ENCODE measurements at regions not wholly inside any gene's neighbourhood (a gene's known extent, or its start where the extent isn't known, plus 50 kb on each side); places are given as distances from the start of the nearest gene placed in this dataset.

- H3K36me3 ChIP-seq (replicated peaks in 1 of 2; ENCODE audit: insufficient read depth in 1 of 2, low read depth in 2 of 2), result no peaks in the 10 kb centered on the region
- H3K27ac ChIP-seq, result no peak overlapping the region
- ATAC-seq (no peak), DNase-seq (no peak)
- WGBS, 2 donors, result 77 to 82% methylated on average over 8 to 10 of the region's 10 CpGs
- H3K9me3 ChIP-seq, result no peaks in the 10 kb centered on the region
- TF ChIP-seq POLR2A (IDR thresholded peaks at IDR 0.05) (no peak), CTCF (IDR thresholded peaks at IDR 0.05) (no peak)
- no peak overlapping the region for H3K4me3 ChIP-seq
- intact Hi-C loops (cut with DNase I), result no loop called here
- H3K4me1 ChIP-seq, result peaks cover 20% of the 10 kb centered on the region
- H3K27me3 ChIP-seq, result no peaks in the 10 kb centered on the region
Observed at GRCh38 chr13:30829833-30830637, 76.0 kb upstream of the MEDAG start.

GRCh38 chr13:30830638-30830965, 75.5 kb upstream of the MEDAG start:
- Histone ChIP-seq H3K4me1 (peaks cover 16% of the 10 kb centered on the region), H3K27ac (no peak overlapping the region), H3K27me3 (no peaks in the 10 kb centered on the region), H3K9me3 (no peaks in the 10 kb centered on the region), H3K36me3 (replicated peaks in 1 of 2; ENCODE audit: insufficient read depth in 1 of 2, low read depth in 2 of 2) (no peaks in the 10 kb centered on the region), H3K4me3 (no peak overlapping the region)
- intact Hi-C loops (cut with DNase I), result no loop called here
- no peak for DNase-seq
- TF ChIP-seq CTCF (IDR thresholded peaks at IDR 0.05) (no peak), POLR2A (IDR thresholded peaks at IDR 0.05) (no peak)
- no peak for ATAC-seq
- WGBS, 2 donors, result 67 to 90% methylated on average over 1 of the region's 1 CpG

- WGBS, 2 donors, result 78 to 89% methylated on average over 4 of the region's 4 CpGs
- TF ChIP-seq POLR2A (IDR thresholded peaks at IDR 0.05) (no peak), CTCF (IDR thresholded peaks at IDR 0.05) (no peak)
- H3K27ac ChIP-seq, result peak overlapping the region in 1 of 4 donors; percentile 71
Observed at GRCh38 chr13:30831515-30831914, 74.6 kb upstream of the MEDAG start.

GRCh38 chr13:30832377-30832776, 73.7 kb upstream of the MEDAG start:
- Histone ChIP-seq H3K9me3 (no peaks in the 10 kb centered on the region), H3K27me3 (no peaks in the 10 kb centered on the region), H3K4me1 (peaks cover 16% of the 10 kb centered on the region), H3K36me3 (replicated peaks in 1 of 2; ENCODE audit: insufficient read depth in 1 of 2, low read depth in 2 of 2) (no peaks in the 10 kb centered on the region), H3K27ac (peak overlapping the region; percentile 18 to 78 (median 68)), H3K4me3 (no peak overlapping the region)
- ATAC-seq (peak; percentile 10), DNase-seq (peak in 1 of 4 donors; percentile 15)
- intact Hi-C loops (cut with DNase I), result no loop called here
- WGBS, 2 donors, result 50 to 61% methylated on average over 1 to 4 of the region's 4 CpGs
- TF ChIP-seq POLR2A (IDR thresholded peaks at IDR 0.05) (no peak), CTCF (IDR thresholded peaks at IDR 0.05) (no peak)

More at GRCh38 chr13:30831515-30831914, 74.6 kb upstream of the MEDAG start:
- H3K4me3 ChIP-seq, result no peak overlapping the region
- no peak for DNase-seq
- H3K27me3 ChIP-seq, result no peaks in the 10 kb centered on the region
- intact Hi-C loops (cut with DNase I), result no loop called here
- no peaks in the 10 kb centered on the region for H3K9me3 ChIP-seq
- peaks cover 16% of the 10 kb centered on the region for H3K4me1 ChIP-seq
- no peak for ATAC-seq
- H3K36me3 ChIP-seq (replicated peaks in 1 of 2; ENCODE audit: insufficient read depth in 1 of 2, low read depth in 2 of 2), result no peaks in the 10 kb centered on the region

- ATAC-seq, result peak; percentile 94
- Histone ChIP-seq H3K4me3 (no peak overlapping the region), H3K27me3 (no peaks in the 10 kb centered on the region), H3K4me1 (peaks cover 16% of the 10 kb centered on the region), H3K27ac (peak overlapping the region; percentile 18 to 78 (median 68)), H3K9me3 (no peaks in the 10 kb centered on the region), H3K36me3 (replicated peaks in 1 of 2; ENCODE audit: insufficient read depth in 1 of 2, low read depth in 2 of 2) (no peaks in the 10 kb centered on the region)
- intact Hi-C loops (cut with DNase I), result no loop called here
- peak; percentile 86 to 96 (median 93) for DNase-seq
- no peak for TF ChIP-seq POLR2A (IDR thresholded peaks at IDR 0.05)
- TF ChIP-seq CTCF (IDR thresholded peaks at IDR 0.05), result peak in 1 of 7 experiments; percentile 5
- 7 to 18% methylated on average over 15 to 18 of the region's 18 CpGs for WGBS, 2 donors
Observed at GRCh38 chr13:30832845-30833332, 73.2 kb upstream of the MEDAG start.
